LNCAP (cell line): ENCODE measurements at regions not wholly inside any gene's neighbourhood (a gene's known extent, or its start where the extent isn't known, plus 50 kb on each side); places are given as distances from the start of the nearest gene placed in this dataset.

Experiments used
- TF ChIP-seq, protein P1 (sequence below): fragments of 450-650 bp; IDR thresholded peaks from 2 replicates; pipeline ENCODE4 v1.5.1; 2017; ENCODE audit warnings: mild to moderate bottlenecking

DNA sequence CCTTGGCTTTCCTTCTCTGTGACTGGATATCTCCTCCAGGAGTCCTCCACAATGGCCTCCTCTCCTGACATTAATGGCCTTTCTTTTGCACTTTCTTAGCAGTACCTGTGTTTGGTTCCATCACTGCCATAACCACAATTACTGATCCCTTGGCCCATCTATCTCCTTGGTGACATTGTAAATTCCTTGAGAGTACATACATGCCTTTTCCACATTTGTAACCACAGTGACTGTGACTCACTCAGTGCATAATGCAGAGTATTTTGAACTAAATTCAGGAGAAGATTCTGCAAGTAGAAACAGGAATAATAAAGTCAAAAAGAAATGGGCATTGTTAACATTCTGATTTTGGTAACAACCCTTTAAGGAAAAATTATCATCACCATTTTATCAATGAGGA is 197.2 kb upstream of the SOX4 start:
- TF ChIP-seq, protein P1, sequence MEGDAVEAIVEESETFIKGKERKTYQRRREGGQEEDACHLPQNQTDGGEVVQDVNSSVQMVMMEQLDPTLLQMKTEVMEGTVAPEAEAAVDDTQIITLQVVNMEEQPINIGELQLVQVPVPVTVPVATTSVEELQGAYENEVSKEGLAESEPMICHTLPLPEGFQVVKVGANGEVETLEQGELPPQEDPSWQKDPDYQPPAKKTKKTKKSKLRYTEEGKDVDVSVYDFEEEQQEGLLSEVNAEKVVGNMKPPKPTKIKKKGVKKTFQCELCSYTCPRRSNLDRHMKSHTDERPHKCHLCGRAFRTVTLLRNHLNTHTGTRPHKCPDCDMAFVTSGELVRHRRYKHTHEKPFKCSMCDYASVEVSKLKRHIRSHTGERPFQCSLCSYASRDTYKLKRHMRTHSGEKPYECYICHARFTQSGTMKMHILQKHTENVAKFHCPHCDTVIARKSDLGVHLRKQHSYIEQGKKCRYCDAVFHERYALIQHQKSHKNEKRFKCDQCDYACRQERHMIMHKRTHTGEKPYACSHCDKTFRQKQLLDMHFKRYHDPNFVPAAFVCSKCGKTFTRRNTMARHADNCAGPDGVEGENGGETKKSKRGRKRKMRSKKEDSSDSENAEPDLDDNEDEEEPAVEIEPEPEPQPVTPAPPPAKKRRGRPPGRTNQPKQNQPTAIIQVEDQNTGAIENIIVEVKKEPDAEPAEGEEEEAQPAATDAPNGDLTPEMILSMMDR: no peak

DNA sequence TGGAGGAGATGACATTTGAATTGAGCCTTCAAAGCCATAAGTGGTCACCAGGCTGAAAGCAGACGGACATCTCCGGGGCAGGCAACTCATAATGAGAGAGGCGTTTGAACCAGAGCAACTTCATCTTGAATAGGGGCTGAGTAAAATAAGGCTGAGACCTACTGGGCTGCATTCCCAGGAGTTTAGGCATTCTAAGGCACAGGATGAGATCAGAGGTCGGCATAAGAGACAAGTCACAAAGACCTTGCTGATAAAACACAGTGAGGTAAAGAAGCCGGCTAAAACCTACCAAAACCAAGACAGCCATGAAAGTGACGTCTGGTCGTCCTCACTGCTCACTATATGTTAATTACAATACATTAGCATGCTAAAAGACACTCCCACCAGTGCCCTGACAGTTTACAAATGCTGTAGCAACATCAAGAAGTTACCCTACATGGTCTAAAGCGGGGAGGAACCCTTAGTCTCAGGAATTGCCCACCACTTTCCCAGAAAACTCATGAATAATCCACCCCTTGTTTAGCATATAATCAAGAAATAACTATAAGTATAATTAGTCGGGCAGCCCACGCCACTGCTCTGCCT is 194.7 kb upstream of the SOX4 start:
- TF ChIP-seq, protein P1: no peak

DNA sequence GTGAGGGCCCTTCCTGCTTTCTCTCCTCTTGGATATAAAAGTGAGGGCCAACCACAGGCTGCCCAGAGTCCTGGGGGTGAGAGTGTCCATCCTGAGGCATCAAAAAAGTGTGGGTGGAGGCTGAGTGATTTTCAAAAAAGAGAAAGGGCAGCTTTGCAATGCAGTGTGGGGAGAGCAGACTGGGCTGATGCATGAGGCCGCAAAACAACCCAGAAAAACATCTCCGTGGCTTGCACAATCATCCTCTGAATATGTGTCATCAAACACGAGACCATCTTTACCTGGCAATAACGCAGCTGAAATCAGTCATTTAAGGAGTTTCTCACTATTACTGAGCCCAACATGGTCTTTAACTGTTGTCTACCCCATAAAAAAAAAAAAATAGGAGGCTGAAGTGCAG is 191.2 kb upstream of the SOX4 start:
- TF ChIP-seq, protein P1: no peak

DNA sequence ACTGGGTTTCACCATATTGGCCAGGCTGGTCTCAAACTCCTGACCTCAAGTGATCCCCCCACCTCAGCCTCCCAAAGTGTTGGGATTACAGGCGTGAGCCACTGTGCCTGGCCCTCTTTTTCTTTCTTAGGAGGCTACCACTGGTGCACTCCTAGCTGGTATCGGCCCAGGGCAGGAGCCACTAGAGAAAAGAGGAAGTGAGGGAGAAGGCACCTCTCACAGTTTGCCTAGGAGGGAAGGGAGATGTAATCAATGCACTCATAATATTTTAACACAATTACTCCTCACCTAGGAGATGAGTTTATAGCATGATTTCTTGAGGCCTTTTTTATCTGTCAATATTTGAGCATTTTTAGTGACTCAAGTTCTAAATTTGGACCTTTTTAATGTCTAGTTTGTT is 189.0 kb upstream of the SOX4 start:
- TF ChIP-seq, protein P1: no peak

DNA sequence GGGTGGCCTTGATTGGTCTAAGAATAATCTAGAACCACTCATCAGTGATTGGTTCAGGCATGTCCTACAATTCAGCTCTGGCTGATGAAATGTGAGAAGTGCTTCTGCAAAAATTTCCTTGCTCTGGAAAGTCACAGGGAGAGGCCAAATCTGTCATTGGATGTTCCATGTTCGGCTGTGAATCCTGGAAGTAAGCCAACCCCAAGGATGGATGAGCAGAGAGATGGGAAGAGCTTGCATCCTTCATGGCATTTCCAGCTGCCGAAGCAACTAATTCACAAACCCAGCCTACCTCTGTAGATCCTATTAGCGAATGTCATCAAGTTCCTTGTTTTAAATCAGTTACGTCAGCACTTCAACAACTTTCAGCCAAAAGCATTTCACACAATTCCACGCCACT is 187.2 kb upstream of the SOX4 start:
- TF ChIP-seq, protein P1: no peak

DNA sequence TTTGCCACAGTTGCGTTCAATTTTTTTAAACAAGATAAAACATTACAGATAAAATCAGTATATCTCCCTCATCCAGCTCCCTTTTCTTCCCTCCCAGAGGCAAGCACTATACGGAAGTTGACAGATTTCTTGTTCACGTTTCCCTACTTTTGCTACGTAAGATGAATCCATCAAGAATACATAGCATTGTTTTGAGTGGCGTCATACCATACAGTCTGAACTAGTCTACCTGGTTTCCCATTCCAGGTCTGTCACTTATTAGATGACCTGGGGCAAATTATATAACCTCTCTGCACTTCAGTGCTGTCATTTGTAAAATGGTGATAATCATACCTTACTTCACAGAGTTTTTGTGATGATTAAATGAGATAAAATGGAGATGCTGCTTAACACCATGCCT is 184.3 kb upstream of the SOX4 start:
- TF ChIP-seq, protein P1: no peak

DNA sequence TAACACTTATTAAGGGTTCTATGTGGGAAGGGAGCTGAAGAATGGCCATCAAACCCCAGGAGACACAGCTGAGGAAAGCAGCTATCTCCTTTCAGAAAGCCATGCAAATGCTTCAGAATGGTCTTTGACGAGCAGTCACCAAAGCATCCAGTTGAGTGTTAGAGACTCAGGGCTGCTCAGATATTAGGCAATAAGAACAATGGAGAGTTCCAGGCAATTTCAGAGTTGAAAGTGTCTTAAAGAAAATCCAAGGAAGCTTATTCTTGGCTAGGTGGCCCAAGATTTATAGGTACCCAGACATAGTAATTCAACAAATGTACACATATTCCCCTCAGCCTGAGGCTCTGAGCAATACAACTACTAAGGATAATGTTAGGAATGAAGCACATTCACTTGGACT is 180.1 kb upstream of the SOX4 start:
- TF ChIP-seq, protein P1: no peak

DNA sequence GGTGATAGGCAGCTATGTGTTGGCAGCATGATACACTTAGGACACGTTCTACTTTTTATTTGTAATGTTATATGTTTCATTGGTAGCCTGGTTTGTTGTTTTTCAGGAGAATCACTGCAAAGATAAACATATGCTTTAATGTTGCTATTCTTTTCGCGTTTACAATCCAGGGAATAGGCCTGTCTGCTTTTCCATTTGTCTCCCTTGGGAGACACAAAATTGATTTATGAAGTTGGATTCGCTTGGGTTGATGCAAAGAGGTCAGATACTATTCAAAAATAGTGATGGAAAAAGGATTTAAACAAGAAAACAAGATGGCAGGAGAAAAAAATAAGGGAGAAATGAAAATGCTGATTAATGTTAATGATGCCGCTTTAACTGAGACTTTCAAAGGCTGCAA is 179.5 kb upstream of the SOX4 start:
- TF ChIP-seq, protein P1: no peak
